ENCODE measurements at regions not wholly inside any gene's neighbourhood (a gene's known extent, or its start where the extent isn't known, plus 50 kb on each side); places are given as distances from the start of the nearest gene placed in this dataset.

- Histone ChIP-seq H3K27ac (ENCODE audit: extremely low read depth, low read depth, low read length) (no peak overlapping the region), H3K9me1 (ENCODE audit: control insufficient read depth, insufficient read depth, low read length) (no peaks in the 10 kb centered on the region), H3K9me3 (replicated peaks; ENCODE audit: control insufficient read depth, insufficient read depth, low read depth, low read length) (no peaks in the 10 kb centered on the region), H2AFZ (ENCODE audit: low read depth, low read length) (no peak overlapping the region), H3K4me2 (ENCODE audit: insufficient read depth, low read length) (no peak overlapping the region), H3K4me1 (replicated peaks in 1 of 2; ENCODE audit: control insufficient read depth in 2 of 2, insufficient read depth in 2 of 2, low read length in 2 of 2) (no peaks in the 10 kb centered on the region; a peak in 1 of 5 replicates), H3K4me3 (no peak overlapping the region), H3K36me3 (ENCODE audit: control insufficient read depth, insufficient read depth, low read length) (no peaks in the 10 kb centered on the region), H3K79me2 (ENCODE audit: control insufficient read depth, insufficient read depth, low read length) (no peaks in the 10 kb centered on the region), H4K20me1 (replicated peaks; ENCODE audit: control insufficient read depth, insufficient read depth, low read length) (no peaks in the 10 kb centered on the region), H3K9ac (ENCODE audit: insufficient read depth in 1 of 2, low read depth in 2 of 2, low read length in 2 of 2) (no peak overlapping the region), H3K27me3 (ENCODE audit: control insufficient read depth in 2 of 2, insufficient read depth in 2 of 2, low read length in 2 of 2) (peaks cover 0 to 17% of the 10 kb centered on the region in 2 experiments; a peak in 2 of 5 replicates)
- POLR2A ChIA-PET, result no interaction called here
- FAIRE-seq (no peak), DNase-seq (ENCODE audit: extremely low read depth in 1 of 4, low spot score in 3 of 4) (no peak), ATAC-seq (no peak)
- in situ Hi-C loops (cut with MboI) (loop anchor here (5.0 to 25.0 kb wide), 2 partner anchors 386 to 806 kb away; no protein-coding TSS in a partner anchor), intact Hi-C loops (cut with micrococcal nuclease) (no loop called here)
- 0% methylated on average over 9 of the region's 9 CpGs for WGBS (ENCODE audit: insufficient coverage, low coverage, missing lambda C conversion rate)
- BruUV-seq (replicated peaks), result no TSS peak
- CTCF ChIA-PET (ENCODE audit: low intra/inter-chr PET ratio), result interaction anchor here (3.5 kb wide), 1 partner anchor 386 kb away, joined by 22 read pairs; no protein-coding TSS in a partner anchor
- TF ChIP-seq CTBP1 (IDR thresholded peaks at IDR 0.05; ENCODE audit: borderline replicate concordance) (no peak), CAMTA2 (CRISPR knock-in tag; conservative IDR thresholded peaks at IDR 0.05) (no peak), KLF16 (IDR thresholded peaks at IDR 0.05) (no peak), ZNF586 (CRISPR knock-in tag; conservative IDR thresholded peaks at IDR 0.05) (no peak), ZNF197 (CRISPR knock-in tag; IDR thresholded peaks at IDR 0.05; ENCODE audit: low read depth) (no peak), RBM17 (IDR thresholded peaks at IDR 0.05; ENCODE audit: borderline replicate concordance, low read depth, low read length) (no peak), ZNF12 (CRISPR knock-in tag; IDR thresholded peaks at IDR 0.05) (no peak), PTBP1 (IDR thresholded peaks at IDR 0.05; ENCODE audit: low read depth, low read length) (no peak), YBX1 (IDR thresholded peaks at IDR 0.05) (no peak), POLR2AphosphoS5 (IDR thresholded peaks at IDR 0.05; ENCODE audit: control insufficient read depth, insufficient read depth, low read depth, low read length) (no peak), IRF1 (CRISPR knock-in tag; IDR thresholded peaks at IDR 0.05; ENCODE audit: borderline replicate concordance) (no peak), THRB (CRISPR knock-in tag; conservative IDR thresholded peaks at IDR 0.05) (no peak), ZNF121 (CRISPR knock-in tag; conservative IDR thresholded peaks at IDR 0.05) (no peak), NR2C1 (IDR thresholded peaks at IDR 0.05) (no peak), NR2C1 (tag; IDR thresholded peaks at IDR 0.05) (no peak)
- TF ChIP-seq, protein P1, sequence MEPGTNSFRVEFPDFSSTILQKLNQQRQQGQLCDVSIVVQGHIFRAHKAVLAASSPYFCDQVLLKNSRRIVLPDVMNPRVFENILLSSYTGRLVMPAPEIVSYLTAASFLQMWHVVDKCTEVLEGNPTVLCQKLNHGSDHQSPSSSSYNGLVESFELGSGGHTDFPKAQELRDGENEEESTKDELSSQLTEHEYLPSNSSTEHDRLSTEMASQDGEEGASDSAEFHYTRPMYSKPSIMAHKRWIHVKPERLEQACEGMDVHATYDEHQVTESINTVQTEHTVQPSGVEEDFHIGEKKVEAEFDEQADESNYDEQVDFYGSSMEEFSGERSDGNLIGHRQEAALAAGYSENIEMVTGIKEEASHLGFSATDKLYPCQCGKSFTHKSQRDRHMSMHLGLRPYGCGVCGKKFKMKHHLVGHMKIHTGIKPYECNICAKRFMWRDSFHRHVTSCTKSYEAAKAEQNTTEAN (CRISPR knock-in tag; IDR thresholded peaks at IDR 0.05), result no peak
- TF ChIP-seq, protein P2, sequence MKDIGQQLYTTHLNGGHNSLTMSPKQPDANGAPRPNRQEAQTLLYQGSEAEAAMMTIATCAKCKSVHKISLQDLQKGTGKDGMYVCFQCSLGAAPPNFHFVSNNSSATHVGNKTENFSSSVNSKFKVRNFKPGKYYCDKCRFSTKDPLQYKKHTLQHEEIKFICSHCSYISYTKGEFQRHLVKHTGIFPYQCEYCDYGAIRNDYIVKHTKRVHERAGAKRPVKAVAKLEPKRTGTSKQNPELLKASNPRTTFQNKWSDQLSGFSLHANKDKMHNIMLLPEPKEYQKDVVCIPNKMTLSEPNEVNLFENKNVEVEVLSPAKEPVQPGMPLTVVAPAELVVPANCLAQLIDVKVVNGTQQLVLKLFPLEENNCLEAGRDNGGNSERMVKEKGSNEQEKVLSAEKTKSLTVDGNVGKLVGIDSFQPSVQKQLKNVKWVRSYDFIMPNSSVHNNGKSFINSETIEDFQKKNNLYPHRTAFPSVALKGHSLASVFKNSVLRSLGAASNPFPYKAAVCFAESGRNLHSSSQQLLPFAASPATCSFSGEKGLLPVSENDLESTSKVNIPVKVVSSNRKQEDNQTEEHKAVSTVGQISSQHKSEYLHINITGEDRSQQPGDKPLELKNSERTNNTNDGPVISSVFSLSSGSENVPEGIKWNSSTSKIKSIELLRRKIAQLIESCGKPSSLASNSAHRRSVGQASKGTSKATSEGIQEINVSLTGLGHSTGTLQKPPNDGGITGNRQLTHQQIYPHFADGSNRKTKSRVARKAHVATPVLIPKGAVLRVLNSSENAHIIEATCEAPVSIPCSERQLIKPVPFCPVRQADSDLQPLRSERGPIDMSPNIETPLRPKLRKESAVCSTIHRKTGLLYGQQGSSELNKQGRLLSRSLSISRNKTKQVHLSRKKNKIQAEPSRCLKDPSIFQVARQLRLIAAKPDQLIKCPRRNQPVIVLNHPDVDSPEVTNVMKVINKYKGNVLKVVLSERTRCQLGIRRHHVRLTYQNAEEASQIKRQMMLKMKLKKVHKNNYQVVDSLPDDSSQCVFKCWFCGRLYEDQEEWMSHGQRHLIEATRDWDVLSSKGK (CRISPR knock-in tag; IDR thresholded peaks at IDR 0.05), result no peak
Measured at GRCh38 chr10:123581656-123582055, 84.5 kb upstream of the GPR26 start.
